ENCODE measurements at regions not wholly inside any gene's neighbourhood (a gene's known extent, or its start where the extent isn't known, plus 50 kb on each side); places are given as distances from the start of the nearest gene placed in this dataset.
"Not testable (repeated sequence)": the region's sequence is repeated elsewhere in the genome, so short reads cannot be mapped to it uniquely, and the experiment has no call there.

DNA sequence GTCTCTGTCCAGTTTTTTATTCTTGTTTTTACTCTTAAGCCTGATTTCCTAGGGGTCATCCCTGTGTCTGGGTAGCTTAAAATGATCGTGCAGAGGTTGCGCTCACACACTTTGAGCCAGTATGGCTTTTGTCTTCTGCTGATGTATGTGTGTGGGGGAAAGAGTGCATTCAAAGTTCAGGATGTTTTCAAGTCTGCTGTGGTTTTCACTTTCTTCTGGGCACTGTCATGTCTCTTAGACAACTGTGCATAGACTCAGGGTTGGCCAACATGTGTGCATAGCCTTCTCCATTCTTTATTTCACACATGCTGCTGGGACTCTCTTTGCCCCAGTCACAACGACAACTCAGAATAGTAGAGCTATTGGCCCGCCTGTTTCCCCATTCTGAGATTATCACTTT lies 139.1 kb downstream of the WNT7A start:
- ChIA-PET CTCF (interaction anchor here (1.7 to 2.7 kb wide), 2 partner anchors 83 to 139 kb away, joined by 6 to 8 read pairs; partner anchors contain the start of gene WNT7A), POLR2A (no interaction called here)
- TF ChIP-seq EP300 (IDR thresholded peaks at IDR 0.05; ENCODE audit: borderline replicate concordance in 1 of 2, low read depth in 1 of 2, low read length in 1 of 2): no peak
- no peak for TF ChIP-seq RCOR1 (IDR thresholded peaks at IDR 0.05; ENCODE audit: low read length)
- no peaks in the 10 kb centered on the region for H3K27me3 ChIP-seq (ENCODE audit: insufficient read depth)
- no peaks in the 10 kb centered on the region for H3F3A ChIP-seq (replicated peaks; ENCODE audit: insufficient read depth)
- H3K4me1 ChIP-seq (ENCODE audit: control insufficient read depth in 1 of 2, insufficient read depth in 2 of 2, low read depth in 1 of 2, low read length in 1 of 2): peaks cover 0 to 3% of the 10 kb centered on the region in 2 experiments; a peak in 1 of 4 replicates
- H3K36me3 ChIP-seq (replicated peaks in 1 of 2; ENCODE audit: control insufficient read depth in 1 of 2, insufficient read depth in 2 of 2, low read length in 1 of 2): no peaks in the 10 kb centered on the region
- H3K9me3 ChIP-seq: peaks cover 3% of the 10 kb centered on the region; the same call in 1 of the 2 replicates
- H3K9ac ChIP-seq: no peak overlapping the region
- no peak overlapping the region for H2AFZ ChIP-seq (ENCODE audit: low read depth)
- H3K79me2 ChIP-seq (ENCODE audit: insufficient read depth): no peaks in the 10 kb centered on the region
- no peak for DNase-seq
- no peaks in the 10 kb centered on the region for H4K20me1 ChIP-seq (ENCODE audit: insufficient read depth)
- H3K4me3 ChIP-seq (ENCODE audit: low read depth in 2 of 2, low read length in 1 of 2): no peak overlapping the region
- H3K27ac ChIP-seq (ENCODE audit: low read depth in 2 of 2, low read length in 1 of 2): no peak overlapping the region
- no peaks in the 10 kb centered on the region for H3K9me2 ChIP-seq
- 13% methylated on average over 4 of the region's 4 CpGs for whole genome bisulfite sequencing (ENCODE audit: low lambda C conversion rate)
- H3K4me2 ChIP-seq: no peak overlapping the region

DNA sequence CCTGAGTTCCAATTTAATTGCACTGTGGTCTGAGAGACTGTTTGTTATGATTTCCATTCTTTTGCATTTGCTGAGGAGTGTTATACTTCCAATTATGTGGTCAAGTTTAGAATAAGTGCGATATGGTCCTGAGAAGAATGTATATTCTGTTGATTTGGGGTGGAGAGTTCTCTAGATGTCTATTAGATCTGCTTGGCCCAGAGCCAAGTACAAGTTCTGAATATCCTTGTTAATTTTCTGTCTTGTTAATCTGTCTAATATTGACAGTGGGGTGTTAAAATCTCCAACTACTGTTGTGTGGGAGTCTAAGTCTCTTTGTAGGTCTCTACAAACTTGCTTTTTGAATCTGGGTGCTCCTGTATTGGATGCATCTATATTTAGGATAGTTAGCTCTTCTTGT lies 146.1 kb downstream of the WNT7A start:
- H3F3A ChIP-seq (replicated peaks; ENCODE audit: insufficient read depth); H3K36me3 ChIP-seq (replicated peaks in 1 of 2; ENCODE audit: control insufficient read depth in 1 of 2, insufficient read depth in 2 of 2, low read length in 1 of 2); H3K79me2 ChIP-seq (ENCODE audit: insufficient read depth); H3K4me1 ChIP-seq (ENCODE audit: control insufficient read depth in 1 of 2, insufficient read depth in 2 of 2, low read depth in 1 of 2, low read length in 1 of 2); CTCF ChIA-PET; H3K4me3 ChIP-seq (ENCODE audit: low read depth in 2 of 2, low read length in 1 of 2); H3K4me2 ChIP-seq; H3K9me3 ChIP-seq; H4K20me1 ChIP-seq (ENCODE audit: insufficient read depth); H3K9me2 ChIP-seq; H3K9ac ChIP-seq; H3K27me3 ChIP-seq (ENCODE audit: insufficient read depth); DNase-seq; H2AFZ ChIP-seq (ENCODE audit: low read depth); H3K27ac ChIP-seq (ENCODE audit: low read depth in 2 of 2, low read length in 1 of 2); POLR2A ChIA-PET: not testable (repeated sequence)
- WGBS (ENCODE audit: low lambda C conversion rate): 15% methylated on average over 1 of the region's 1 CpG

DNA sequence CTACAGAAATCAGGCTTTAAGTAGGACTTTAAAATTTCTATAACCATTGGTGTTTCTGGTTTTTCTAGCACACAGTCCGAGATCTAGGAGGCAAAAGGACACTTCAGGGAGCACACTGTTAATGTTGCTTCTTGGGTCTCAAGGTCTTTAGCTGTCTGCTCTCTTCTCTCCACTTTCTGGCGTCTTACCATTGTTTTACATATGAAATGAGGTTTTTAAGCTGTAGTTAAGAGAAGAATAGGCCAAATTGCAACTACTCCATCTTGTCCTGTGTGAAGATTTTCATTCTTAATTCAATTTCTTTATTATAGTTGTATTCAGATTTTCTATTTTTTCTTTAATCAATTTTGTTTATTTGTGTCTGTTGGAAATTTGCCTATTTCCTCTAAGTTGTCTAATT lies 151.4 kb downstream of the WNT7A start:
- POLR2A ChIA-PET: no interaction called here
- Histone ChIP-seq H3K36me3 (replicated peaks in 1 of 2; ENCODE audit: control insufficient read depth in 1 of 2, insufficient read depth in 2 of 2, low read length in 1 of 2) (no peaks in the 10 kb centered on the region), H3K4me3 (ENCODE audit: low read depth in 2 of 2, low read length in 1 of 2) (no peak overlapping the region), H4K20me1 (ENCODE audit: insufficient read depth) (no peaks in the 10 kb centered on the region), H3K27me3 (ENCODE audit: insufficient read depth) (no peaks in the 10 kb centered on the region), H3K9me3 (no peaks in the 10 kb centered on the region), H3K9ac (no peak overlapping the region), H3K4me2 (no peak overlapping the region), H3K27ac (ENCODE audit: low read depth in 2 of 2, low read length in 1 of 2) (no peak overlapping the region), H3K79me2 (ENCODE audit: insufficient read depth) (no peaks in the 10 kb centered on the region), H2AFZ (ENCODE audit: low read depth) (no peak overlapping the region), H3F3A (replicated peaks; ENCODE audit: insufficient read depth) (no peaks in the 10 kb centered on the region), H3K9me2 (no peaks in the 10 kb centered on the region), H3K4me1 (ENCODE audit: control insufficient read depth in 1 of 2, insufficient read depth in 2 of 2, low read depth in 1 of 2, low read length in 1 of 2) (no peaks in the 10 kb centered on the region)
- DNase-seq: no peak
- 20% methylated on average over 2 of the region's 2 CpGs for WGBS (ENCODE audit: low lambda C conversion rate)
- CTCF ChIA-PET: no interaction called here
- TF ChIP-seq MEF2A (IDR thresholded peaks at IDR 0.05; ENCODE audit: borderline replicate concordance, low read depth) (no peak), FOXJ3 (CRISPR knock-in tag; IDR thresholded peaks at IDR 0.05) (no peak), SMC3 (IDR thresholded peaks at IDR 0.05; ENCODE audit: low read depth, low read length) (no peak), RCOR1 (IDR thresholded peaks at IDR 0.05; ENCODE audit: low read length) (no peak), IRF3 (IDR thresholded peaks at IDR 0.05; ENCODE audit: low read depth, low read length) (no peak), CHD2 (IDR thresholded peaks at IDR 0.05; ENCODE audit: low read length, partially characterized antibody) (no peak), NFIC (IDR thresholded peaks at IDR 0.05; ENCODE audit: borderline replicate concordance) (no peak), POLR2AphosphoS5 (IDR thresholded peaks at IDR 0.05; ENCODE audit: low read depth, low read length) (no peak), TCF12 (IDR thresholded peaks at IDR 0.05) (no peak), SIN3A (IDR thresholded peaks at IDR 0.05; ENCODE audit: borderline replicate concordance, low read depth, low read length) (no peak), RAD21 (IDR thresholded peaks at IDR 0.05; ENCODE audit: low read length) (no peak), USF1 (IDR thresholded peaks at IDR 0.05; ENCODE audit: borderline replicate concordance, low read depth) (no peak), REST (IDR thresholded peaks at IDR 0.05; ENCODE audit: low read depth, low read length) (no peak)
